COLO829 (cell line): ENCODE measurements at regions not wholly inside any gene's neighbourhood (a gene's known extent, or its start where the extent isn't known, plus 50 kb on each side); places are given as distances from the start of the nearest gene placed in this dataset.

Experiments
- DNase-seq: peaks from one replicate; pipeline ENCODE4 v3.0.0; 2012; ENCODE audit warnings: low spot score

- DNase-seq, result no peak
These were observed 155.9 kb upstream of the IPO5 start for GRCh38 chr13:97797553-97797952.

DNA sequence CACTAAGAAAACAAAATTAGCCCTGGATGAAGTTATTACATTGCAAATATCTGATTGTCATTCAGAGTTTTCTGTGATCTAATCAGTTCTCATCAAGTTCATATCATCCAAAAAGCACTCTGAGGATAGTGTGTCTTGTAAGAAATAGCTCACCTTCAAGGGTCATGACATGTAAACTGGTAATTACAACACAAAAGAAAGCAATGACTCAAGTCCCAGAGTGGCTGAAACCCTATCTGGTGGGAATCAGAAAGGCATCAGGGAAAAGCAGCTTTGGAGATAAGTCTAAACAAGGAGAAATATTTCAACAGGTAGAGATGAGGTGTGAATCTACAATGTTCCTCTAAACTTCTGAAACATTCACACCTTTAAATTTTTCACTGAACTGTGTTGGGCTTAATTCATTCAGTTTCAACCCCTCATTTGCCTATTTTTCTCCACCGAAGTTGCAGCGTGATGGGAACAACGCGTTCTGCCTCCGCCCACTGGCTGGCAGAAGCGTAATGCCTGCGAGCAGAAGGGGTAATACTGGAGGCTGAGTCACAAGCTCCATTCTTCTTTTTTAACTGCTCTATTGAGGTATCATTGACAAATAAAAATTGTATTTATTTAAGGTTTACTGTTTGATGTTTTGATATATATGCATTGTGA, 155.2 kb upstream of the IPO5 start:
- DNase-seq, result no peak

- no peak for DNase-seq
These were observed 154.6 kb upstream of the IPO5 start for GRCh38 chr13:97798836-97799235.

GRCh38 chr13:97802213-97802612, 151.3 kb upstream of the IPO5 start:
- DNase-seq, result no peak

DNA sequence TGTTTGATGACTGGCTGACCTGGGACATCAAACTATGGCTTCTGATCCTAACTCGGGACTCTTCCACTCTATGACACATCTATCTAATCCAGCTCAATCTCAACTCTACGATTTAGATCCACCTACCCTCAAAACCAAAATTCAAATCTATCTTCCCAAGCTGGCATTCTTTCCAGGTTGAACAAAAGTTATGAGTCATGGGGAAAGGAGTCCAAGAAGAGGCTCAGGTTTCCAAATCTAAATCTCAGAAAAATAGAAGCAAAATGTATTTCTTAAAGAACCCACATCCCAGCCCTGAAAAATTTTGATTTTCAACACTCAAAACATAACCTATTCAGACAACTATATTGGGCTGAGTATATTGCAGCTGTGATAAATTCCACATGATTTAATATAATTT, 143.9 kb upstream of the IPO5 start:
- DNase-seq, result no peak

GRCh38 chr13:97810152-97810551, 143.3 kb upstream of the IPO5 start:
- DNase-seq, result peak; percentile 43

DNA sequence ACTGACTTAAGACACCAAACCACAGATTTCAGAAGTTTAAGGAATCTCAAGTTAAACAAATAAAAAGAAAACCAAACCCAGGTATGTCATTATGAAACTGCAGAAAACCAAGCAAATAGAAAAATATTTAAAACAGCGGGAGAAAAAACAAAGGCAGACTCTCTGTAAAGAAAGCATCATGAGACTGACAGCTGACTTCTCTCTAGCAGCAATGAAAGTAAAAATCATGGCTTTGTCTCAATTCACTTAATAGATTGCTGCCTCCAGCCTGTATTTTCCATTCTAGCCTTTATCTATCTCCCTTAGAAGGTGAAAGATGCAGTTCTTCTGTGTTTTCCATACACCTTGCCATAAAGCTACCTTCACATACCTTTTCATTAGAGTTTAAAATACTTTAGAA, 131.1 kb upstream of the IPO5 start:
- no peak for DNase-seq

GRCh38 chr13:97826421-97827012, 127.0 kb upstream of the IPO5 start:
- DNase-seq, result no peak

DNA sequence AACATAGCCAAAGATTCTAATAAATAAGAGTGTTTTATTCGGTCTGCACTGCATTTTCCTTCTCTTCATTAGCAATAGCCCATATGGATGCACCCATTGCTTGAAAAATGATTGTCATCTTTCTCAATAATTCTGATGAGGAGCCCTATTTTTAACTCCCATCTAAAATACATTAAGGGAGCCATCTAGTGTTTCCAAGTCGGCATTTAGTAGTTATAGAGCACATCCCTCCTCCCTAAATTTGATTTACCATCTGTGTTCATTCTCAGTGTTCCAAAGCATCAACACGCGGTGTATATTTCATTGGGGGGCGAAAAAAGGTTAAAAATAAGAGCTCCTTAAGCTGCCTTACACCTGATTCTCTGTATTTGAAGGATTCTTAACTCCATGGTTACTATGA, 119.2 kb upstream of the IPO5 start:
- DNase-seq, result no peak

DNA sequence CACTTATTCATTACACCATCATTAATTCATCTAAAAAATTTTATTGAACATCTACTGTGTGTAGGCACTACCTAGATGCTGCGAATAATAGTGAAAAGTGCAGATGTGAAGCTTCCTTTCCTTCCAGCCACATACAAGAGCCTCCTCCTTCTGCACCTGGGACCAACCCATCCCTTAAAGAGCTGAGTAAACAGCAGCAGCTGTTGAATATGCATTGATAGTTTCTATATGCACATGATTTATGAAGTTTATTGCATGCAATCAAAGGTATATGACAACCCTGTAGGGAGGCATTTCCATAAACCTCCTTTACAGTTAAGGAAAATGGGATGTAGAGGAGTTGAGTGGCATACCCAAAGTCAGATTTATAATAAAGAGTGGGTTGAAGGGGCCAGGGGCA, 110.3 kb upstream of the IPO5 start:
- DNase-seq, result no peak

DNA sequence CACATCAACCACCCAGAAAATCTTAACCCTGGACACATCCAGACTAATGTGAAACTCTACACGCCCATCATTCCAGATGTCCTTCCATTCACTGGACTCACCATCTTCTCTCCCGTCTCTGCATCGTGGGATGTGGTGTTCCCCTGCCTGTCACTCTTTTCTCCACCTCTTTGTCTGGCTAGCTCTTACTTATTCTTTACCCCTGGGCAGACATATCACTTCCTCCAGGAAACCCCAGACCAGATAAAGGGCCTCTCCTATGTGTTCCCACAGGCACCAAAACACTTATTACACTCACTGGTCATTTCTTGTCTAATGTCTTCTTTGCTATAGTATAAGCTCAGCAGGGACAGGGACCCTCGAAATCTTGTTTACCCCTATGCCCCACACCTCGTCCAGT, 109.3 kb upstream of the IPO5 start:
- no peak for DNase-seq

DNA sequence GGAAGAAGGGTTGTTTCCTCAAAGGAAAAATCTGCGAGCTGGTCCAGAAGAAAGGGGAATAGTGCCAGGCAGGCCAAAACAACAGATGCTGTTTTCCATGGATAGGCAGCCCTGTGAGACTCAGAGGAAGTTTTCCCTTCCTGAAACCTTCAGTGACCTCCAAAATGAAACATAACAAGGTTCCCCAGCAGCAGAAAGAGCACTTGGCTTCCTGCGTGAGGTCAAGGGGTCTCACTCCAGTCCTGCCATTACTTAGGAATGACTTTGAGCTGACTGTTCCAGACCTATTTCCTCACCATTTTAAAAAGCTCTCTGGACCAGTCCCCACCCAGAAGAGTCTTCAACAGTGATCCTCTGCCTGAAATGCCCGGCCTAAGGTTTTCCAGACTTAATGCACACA, 104.6 kb upstream of the IPO5 start:
- DNase-seq, result no peak

GRCh38 chr13:97849305-97849704, 104.2 kb upstream of the IPO5 start:
- DNase-seq, result no peak

- DNase-seq, result no peak
These were observed 102.2 kb upstream of the IPO5 start for GRCh38 chr13:97851269-97851668.

DNA sequence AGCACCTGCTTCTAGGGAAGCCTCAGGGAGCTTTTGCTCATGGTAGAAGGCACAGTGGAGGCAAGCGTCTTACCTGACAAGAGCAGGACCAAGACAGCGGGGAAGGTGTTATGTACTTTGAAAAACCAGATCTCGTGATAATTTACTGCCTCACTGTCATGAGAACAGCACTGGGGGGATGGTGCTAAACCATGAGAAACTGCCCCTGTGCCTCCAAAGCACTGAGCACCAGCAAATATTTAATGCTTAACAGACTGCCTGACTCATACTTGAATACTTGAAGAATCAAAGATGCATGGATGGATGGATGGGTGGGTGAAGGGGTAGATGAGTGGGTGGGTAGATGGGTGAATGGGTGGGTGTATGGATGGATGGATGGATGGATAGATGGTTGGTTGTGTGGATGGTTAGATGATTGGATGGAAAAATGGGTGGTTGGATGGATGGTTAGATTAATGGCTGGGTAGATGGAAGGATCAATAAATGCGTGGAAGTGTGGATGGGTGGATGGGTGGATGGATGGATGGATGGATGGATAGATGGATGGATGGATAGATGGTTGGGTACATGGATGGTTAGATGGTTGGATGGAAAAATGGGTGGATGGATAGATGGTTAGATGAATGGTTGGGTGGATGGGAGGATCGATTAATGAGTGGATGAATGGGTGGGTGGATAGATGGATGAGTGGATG, 101.1 kb upstream of the IPO5 start:
- no peak for DNase-seq

GRCh38 chr13:97853550-97853949, 99.9 kb upstream of the IPO5 start:
- DNase-seq, result no peak

DNA sequence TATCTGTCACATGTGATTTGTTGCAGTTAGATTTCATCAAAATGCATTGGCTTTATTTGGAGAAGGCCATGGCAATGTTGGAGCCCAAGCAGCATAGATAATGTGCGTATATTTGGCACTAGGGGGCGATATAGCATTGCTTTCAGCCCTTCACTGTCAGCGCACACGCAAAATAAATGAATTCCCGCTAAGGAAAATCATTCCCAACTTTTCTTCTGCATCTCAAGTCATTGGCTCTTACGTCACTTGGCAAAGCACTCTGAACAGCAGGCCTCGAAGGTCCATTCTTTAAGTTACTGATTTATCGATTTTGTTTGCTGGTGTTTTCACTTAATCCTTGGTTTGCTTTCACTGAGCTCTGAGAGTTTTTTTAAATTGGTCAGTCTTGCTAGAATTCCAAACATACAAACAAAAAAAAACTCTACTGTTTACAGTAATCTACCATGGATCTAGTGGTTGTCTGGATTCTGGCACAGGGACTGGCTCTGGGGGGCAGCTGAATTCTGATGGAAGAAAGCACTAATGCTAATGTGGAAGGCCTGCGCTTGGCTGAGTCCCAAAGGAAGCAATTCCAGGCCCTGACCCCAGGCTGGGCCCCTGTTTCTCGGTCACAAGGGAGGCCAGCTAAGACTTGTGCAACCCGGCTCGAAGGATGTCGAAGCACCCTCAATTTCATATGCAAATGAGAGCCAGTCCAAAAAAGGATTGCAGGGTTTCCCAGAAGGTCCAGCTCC, 97.7 kb upstream of the IPO5 start:
- DNase-seq, result peak; percentile 78

- no peak for DNase-seq
These were observed 97.2 kb upstream of the IPO5 start for GRCh38 chr13:97856304-97856675.

DNA sequence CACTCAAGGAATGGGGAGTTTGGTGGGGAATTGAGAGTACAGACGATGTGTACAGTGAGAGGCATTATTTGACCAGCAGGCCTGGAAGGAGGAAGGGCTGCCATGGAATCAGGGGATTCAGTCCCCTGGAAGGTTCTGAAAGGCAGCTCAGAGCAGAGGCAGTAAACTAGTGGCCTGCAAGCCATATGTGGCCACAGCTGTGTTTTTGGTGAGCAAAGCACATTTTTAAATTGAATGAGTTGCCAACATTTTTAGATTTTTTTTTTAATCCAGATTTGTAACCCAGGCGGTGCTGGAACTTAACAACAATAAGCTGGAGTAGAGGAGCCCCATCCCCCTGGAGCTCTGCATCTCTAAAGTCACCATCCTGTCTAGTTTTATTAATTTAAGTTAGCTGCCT, 95.3 kb upstream of the IPO5 start:
- DNase-seq, result no peak

DNA sequence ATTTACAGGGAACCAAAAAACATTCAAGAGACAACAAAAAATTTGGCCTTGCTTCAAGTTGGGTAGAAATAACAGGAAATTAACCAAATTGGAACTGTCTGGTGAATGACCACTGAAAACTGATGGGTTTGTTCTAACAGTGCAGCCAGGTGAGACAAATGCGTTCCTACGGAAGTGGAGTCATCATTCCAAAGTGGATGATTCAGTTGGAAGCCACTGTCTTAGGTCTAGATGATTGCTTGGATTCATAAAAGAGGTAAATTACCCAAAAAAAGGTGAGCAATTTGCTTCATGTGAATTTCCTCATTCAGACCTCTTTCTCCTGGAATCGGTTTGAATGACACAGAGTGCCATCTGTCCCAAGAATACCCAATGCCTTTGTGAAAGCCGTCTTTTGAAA, 87.1 kb upstream of the IPO5 start:
- no peak for DNase-seq

GRCh38 chr13:97866751-97867150, 86.7 kb upstream of the IPO5 start:
- no peak for DNase-seq

- DNase-seq, result no peak
These were observed 80.1 kb upstream of the IPO5 start for GRCh38 chr13:97873398-97873797.

DNA sequence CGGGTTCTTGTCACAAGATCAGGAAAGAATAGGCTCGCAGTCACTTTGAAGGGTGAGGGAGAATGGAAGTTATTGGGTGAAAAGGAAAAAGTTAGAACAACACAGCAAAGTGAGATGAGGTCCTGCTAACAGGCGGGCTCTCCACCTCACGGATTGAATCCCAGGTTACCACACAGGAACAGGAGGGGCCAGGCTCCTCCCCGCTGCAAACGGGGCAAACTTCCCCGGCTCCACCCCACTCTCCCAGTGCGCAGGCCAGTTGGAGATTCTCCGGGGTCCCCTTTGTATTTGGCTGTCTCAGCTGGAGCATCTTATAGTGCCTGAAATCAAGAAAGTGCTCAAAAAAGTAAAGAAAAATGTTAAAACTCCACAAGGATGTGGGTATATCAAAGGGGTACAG, 78.3 kb upstream of the IPO5 start:
- no peak for DNase-seq
